Kidney (tissue), 13 donors: ENCODE measurements at regions not wholly inside any gene's neighbourhood (a gene's known extent, or its start where the extent isn't known, plus 50 kb on each side); places are given as distances from the start of the nearest gene placed in this dataset.

Experiments used
- DNase-seq, 5 donors: peaks; one replicate each; pipeline ENCODE4 v3.0.0-alpha.2; 2013 to 2020
- FAIRE-seq: peaks from 2 replicates; lab custom pipeline; 2012; peaks lifted over from hg19 to GRCh38; lab: Jason Lieb, UNC
- H3K27ac ChIP-seq, 2 donors: one replicate each; pipeline ENCODE4 v1.7.0; 2013; ENCODE audit warnings: low read depth in 2 of 2, low read length in 2 of 2, inconsistent platforms in 1 of 2
- H3K27me3 ChIP-seq: one replicate; pipeline ENCODE4 v1.7.1; 2013; ENCODE audit warnings: low read length, inconsistent platforms; ENCODE audit not compliant: control insufficient read depth, insufficient read depth
- H3K36me3 ChIP-seq, 3 donors: one replicate each; pipeline versions ENCODE4 v1.7.0 to v1.7.1; 2013; ENCODE audit warnings: low read length in 3 of 3, control low read depth in 1 of 3, inconsistent platforms in 1 of 3; ENCODE audit not compliant: insufficient read depth in 3 of 3, control insufficient read depth in 2 of 3
- H3K4me1 ChIP-seq, 3 donors: one replicate each; pipeline versions ENCODE4 v1.7.0 to v1.7.1; 2013; ENCODE audit warnings: low read length in 3 of 3, inconsistent platforms in 1 of 3, low read depth in 1 of 3; ENCODE audit not compliant: control insufficient read depth in 2 of 3, insufficient read depth in 2 of 3
- H3K4me3 ChIP-seq, 3 donors: one replicate each; pipeline versions ENCODE4 v1.7.0 to v1.8.1; 2013; ENCODE audit warnings: low read length in 3 of 3, control low read depth in 1 of 3, inconsistent platforms in 1 of 3
- H3K9ac ChIP-seq, 3 donors: one replicate each; pipeline versions ENCODE4 v1.7.0 to v1.7.1; 2013; ENCODE audit warnings: low read length in 3 of 3, control low read depth in 1 of 3, inconsistent platforms in 1 of 3
- H3K9me3 ChIP-seq, 3 donors: one replicate each; pipeline versions ENCODE4 v1.7.0 to v1.7.1; 2013; ENCODE audit warnings: low read length in 3 of 3, control low read depth in 1 of 3, inconsistent platforms in 1 of 3; ENCODE audit not compliant: control insufficient read depth in 2 of 3, insufficient read depth in 1 of 3
- intact Hi-C: fragments of 100-400 bp; cut with DNase I; formaldehyde crosslinking; loops from one replicate; pipeline ENCODE4 v1.11.1; 2022
- TF ChIP-seq, protein P1 (sequence below): IDR thresholded peaks from 3 replicates; pipeline ENCODE4 v1.5.1; 2012; ENCODE audit warnings: mild to moderate bottlenecking, moderate library complexity, borderline replicate concordance; ENCODE audit not compliant: insufficient read depth; ENCODE audit errors: extremely low read depth
- donor health status: control.
- donor health status: control.
- donor health status: control.
- donor health status: control.
- donor health status: control.
- donor health status: DM: yes; HTN: yes; CAD: no.
- donor health status: Normal renal cell carcinoma (clear cell type).

GRCh38 chr13:38628554-38628953 lies 58.3 kb upstream of the FREM2 start:
- intact Hi-C loops, result no loop called here
- no peak overlapping the region for H3K27ac ChIP-seq
- no peak overlapping the region for H3K9ac ChIP-seq
- H3K27me3 ChIP-seq, result no peaks in the 10 kb centered on the region
- no peaks in the 10 kb centered on the region for H3K4me1 ChIP-seq
- H3K4me3 ChIP-seq, result no peak overlapping the region
- H3K9me3 ChIP-seq, result no peaks in the 10 kb centered on the region
- H3K36me3 ChIP-seq, result no peaks in the 10 kb centered on the region
- FAIRE-seq (no peak), DNase-seq (no peak)
- TF ChIP-seq, protein P1, sequence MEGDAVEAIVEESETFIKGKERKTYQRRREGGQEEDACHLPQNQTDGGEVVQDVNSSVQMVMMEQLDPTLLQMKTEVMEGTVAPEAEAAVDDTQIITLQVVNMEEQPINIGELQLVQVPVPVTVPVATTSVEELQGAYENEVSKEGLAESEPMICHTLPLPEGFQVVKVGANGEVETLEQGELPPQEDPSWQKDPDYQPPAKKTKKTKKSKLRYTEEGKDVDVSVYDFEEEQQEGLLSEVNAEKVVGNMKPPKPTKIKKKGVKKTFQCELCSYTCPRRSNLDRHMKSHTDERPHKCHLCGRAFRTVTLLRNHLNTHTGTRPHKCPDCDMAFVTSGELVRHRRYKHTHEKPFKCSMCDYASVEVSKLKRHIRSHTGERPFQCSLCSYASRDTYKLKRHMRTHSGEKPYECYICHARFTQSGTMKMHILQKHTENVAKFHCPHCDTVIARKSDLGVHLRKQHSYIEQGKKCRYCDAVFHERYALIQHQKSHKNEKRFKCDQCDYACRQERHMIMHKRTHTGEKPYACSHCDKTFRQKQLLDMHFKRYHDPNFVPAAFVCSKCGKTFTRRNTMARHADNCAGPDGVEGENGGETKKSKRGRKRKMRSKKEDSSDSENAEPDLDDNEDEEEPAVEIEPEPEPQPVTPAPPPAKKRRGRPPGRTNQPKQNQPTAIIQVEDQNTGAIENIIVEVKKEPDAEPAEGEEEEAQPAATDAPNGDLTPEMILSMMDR, result no peak

DNA sequence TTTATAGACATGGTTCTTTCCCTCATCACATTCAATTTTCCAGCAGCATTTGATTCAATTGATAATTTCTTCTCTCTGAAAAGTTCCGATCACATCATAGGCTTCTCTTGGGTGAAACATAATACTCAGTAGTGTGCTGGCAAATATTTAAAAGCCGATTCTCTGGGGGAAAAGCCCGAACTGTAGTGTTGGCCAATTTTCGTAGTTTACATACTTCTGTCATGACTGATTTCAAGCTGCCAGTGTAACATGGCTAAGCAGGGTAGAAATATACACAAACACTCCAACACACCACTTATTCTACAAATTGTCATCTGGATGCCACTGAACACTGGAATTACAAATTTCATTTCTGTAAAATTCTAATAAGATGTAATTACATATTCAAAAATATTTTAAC lies 56.1 kb upstream of the FREM2 start:
- Histone ChIP-seq H3K27me3 (no peaks in the 10 kb centered on the region), H3K4me1 (no peaks in the 10 kb centered on the region), H3K27ac (no peak overlapping the region), H3K9me3 (no peaks in the 10 kb centered on the region), H3K36me3 (no peaks in the 10 kb centered on the region), H3K9ac (no peak overlapping the region), H3K4me3 (no peak overlapping the region)
- DNase-seq (no peak), FAIRE-seq (no peak)
- TF ChIP-seq, protein P1, result no peak
- intact Hi-C loops, result no loop called here

DNA sequence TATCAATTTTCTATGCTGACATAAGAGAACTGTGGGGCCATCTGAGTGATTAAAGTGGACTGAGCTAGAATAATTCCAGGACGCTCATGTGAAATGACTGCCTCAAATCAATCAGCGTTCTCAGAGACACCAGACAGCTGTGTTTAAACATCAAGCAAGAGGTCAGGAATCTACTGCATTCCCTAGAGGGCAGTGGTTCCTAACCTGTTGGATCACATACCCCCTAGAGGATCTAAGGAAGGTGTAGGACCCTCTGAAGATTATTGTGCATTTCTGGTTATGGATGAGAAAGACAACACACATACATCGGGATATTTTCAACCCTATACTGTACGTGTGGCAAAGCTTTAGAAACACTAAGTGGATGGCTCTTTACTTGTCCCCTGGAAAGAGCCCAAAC lies 51.8 kb upstream of the FREM2 start:
- intact Hi-C loops, result no loop called here
- TF ChIP-seq, protein P1, result no peak
- H3K4me3 ChIP-seq, result no peak overlapping the region
- DNase-seq, result no peak
- no peak overlapping the region for H3K9ac ChIP-seq
- no peaks in the 10 kb centered on the region for H3K9me3 ChIP-seq
- H3K4me1 ChIP-seq, result peaks cover 0 to 2% (median 0%) of the 10 kb centered on the region in 3 donors
- FAIRE-seq, result no peak
- H3K27me3 ChIP-seq, result no peaks in the 10 kb centered on the region
- no peak overlapping the region for H3K27ac ChIP-seq
- H3K36me3 ChIP-seq, result no peaks in the 10 kb centered on the region

DNA sequence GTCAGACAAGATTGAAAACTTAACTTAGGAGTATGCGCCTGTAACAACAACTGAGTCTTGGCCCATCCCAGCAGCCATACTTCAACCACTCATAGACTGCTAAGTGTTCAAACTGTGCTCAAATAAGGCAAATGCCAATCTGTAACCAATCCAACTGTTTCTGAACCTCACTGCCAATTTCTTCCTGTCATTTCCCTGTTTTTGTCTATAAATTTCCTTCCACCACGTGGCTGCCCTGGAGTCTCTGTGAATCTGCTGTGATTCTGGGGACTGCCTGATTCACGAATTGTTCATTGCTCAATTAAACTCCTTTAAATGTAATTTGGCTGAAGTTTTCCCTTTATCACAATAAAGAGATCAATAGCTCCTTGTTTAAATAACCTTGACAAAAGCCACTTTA lies 50.8 kb upstream of the FREM2 start:
- Histone ChIP-seq H3K27me3 (no peaks in the 10 kb centered on the region), H3K4me1 (peaks cover 0 to 2% (median 0%) of the 10 kb centered on the region in 3 donors), H3K4me3 (no peak overlapping the region), H3K9me3 (no peaks in the 10 kb centered on the region), H3K36me3 (no peaks in the 10 kb centered on the region), H3K27ac (no peak overlapping the region), H3K9ac (no peak overlapping the region)
- DNase-seq (no peak), FAIRE-seq (no peak)
- intact Hi-C loops, result no loop called here
- TF ChIP-seq, protein P1, result no peak
